MM.1S (cell line): ENCODE measurements at regions not wholly inside any gene's neighbourhood (a gene's known extent, or its start where the extent isn't known, plus 50 kb on each side); places are given as distances from the start of the nearest gene placed in this dataset.

Experiments
- DNase-seq: peaks from one replicate; pipeline ENCODE4 v3.0.0-alpha.2; 2015
- H2AFZ ChIP-seq: fragments of 300-600 bp; sonication (generic); 2 replicates; pipeline ENCODE4 v1.6.0; 2016; ENCODE audit warnings: antibody characterized with exemption, low read length
- H3F3A ChIP-seq: fragments of 300-600 bp; sonication (generic); 2 replicates; pipeline ENCODE4 v1.6.1; 2016; ENCODE audit warnings: mild to moderate bottlenecking, antibody characterized with exemption, low read length, moderate library complexity, mixed read lengths; ENCODE audit not compliant: insufficient read depth
- H3K27ac ChIP-seq: fragments of 300-600 bp; sonication (generic); 2 replicates; pipeline ENCODE4 v1.5.1; 2016; ENCODE audit warnings: mild to moderate bottlenecking, low read length
- H3K27me3 ChIP-seq: fragments of 300-600 bp; sonication (generic); replicated peaks from 2 replicates; pipeline ENCODE4 v1.6.0; 2016; ENCODE audit warnings: low read length; ENCODE audit not compliant: insufficient read depth
- H3K36me3 ChIP-seq: fragments of 300-600 bp; sonication (generic); replicated peaks from 2 replicates; pipeline ENCODE4 v1.6.1; 2016; ENCODE audit warnings: mild to moderate bottlenecking, low read length, mixed read lengths; ENCODE audit not compliant: insufficient read depth
- H3K4me1 ChIP-seq: fragments of 300-600 bp; sonication (generic); 2 replicates; pipeline ENCODE4 v1.6.1; 2016; ENCODE audit warnings: low read length, mixed read lengths
- H3K4me2 ChIP-seq: fragments of 300-600 bp; sonication (generic); 2 replicates; pipeline ENCODE4 v1.6.0; 2016; ENCODE audit warnings: low read depth, low read length
- H3K4me3 ChIP-seq: fragments of 300-600 bp; sonication (generic); 2 replicates; pipeline ENCODE4 v1.5.1; 2016; ENCODE audit warnings: low read length, mixed read lengths
- H3K79me2 ChIP-seq: fragments of 300-600 bp; sonication (generic); 2 replicates; pipeline ENCODE4 v1.6.1; 2016; ENCODE audit warnings: mixed run types, low read length, mixed read lengths
- H3K9ac ChIP-seq: fragments of 300-600 bp; sonication (generic); 2 replicates; pipeline ENCODE4 v1.6.1; 2016; ENCODE audit warnings: low read length, mixed read lengths
- H3K9me2 ChIP-seq: fragments of 300-600 bp; sonication (generic); replicated peaks from 2 replicates; pipeline ENCODE4 v1.6.1; 2016; ENCODE audit warnings: mild to moderate bottlenecking, low read length, mixed read lengths; ENCODE audit not compliant: insufficient read depth
- H3K9me3 ChIP-seq: fragments of 300-600 bp; sonication (generic); replicated peaks from 2 replicates; pipeline ENCODE4 v1.6.1; 2016; ENCODE audit warnings: mild to moderate bottlenecking, low read length, mixed read lengths; ENCODE audit not compliant: insufficient read depth
- H4K20me1 ChIP-seq: fragments of 300-600 bp; sonication (generic); 2 replicates; pipeline ENCODE4 v1.6.1; 2016; ENCODE audit warnings: mild to moderate bottlenecking, low read length, moderate library complexity, mixed read lengths; ENCODE audit not compliant: insufficient read depth
- CTCF ChIP-seq: fragments of 300-600 bp; sonication (generic); IDR thresholded peaks from 2 replicates; pipeline ENCODE4 v1.5.1; 2016; ENCODE audit warnings: antibody characterized with exemption, low read length, mixed read lengths
- EZH2 ChIP-seq: fragments of 300-600 bp; sonication (generic); optimal IDR thresholded peaks from 2 replicates; pipeline ENCODE3; 2017; ENCODE audit warnings: low read depth, mild to moderate bottlenecking, antibody characterized with exemption, low read length, mixed read lengths
- EZH2phosphoT487 ChIP-seq: fragments of 300-600 bp; sonication (generic); IDR thresholded peaks from 2 replicates; pipeline ENCODE4 v1.6.1; 2018; ENCODE audit warnings: antibody characterized with exemption, low read length

- H3K4me1 ChIP-seq = no peaks in the 10 kb centered on the region
- no peaks in the 10 kb centered on the region for H3K36me3 ChIP-seq
- H3K4me2 ChIP-seq = no peak overlapping the region
- no peaks in the 10 kb centered on the region for H3K9me2 ChIP-seq
- no peak for TF ChIP-seq CTCF
- TF ChIP-seq EZH2 = no peak
- no peaks in the 10 kb centered on the region for H3K79me2 ChIP-seq
- no peaks in the 10 kb centered on the region for H3F3A ChIP-seq
- H3K9ac ChIP-seq = no peak overlapping the region
- DNase-seq = no peak
- H3K4me3 ChIP-seq = no peak overlapping the region
- no peaks in the 10 kb centered on the region for H3K27me3 ChIP-seq
- no peak overlapping the region for H2AFZ ChIP-seq
- H4K20me1 ChIP-seq = no peaks in the 10 kb centered on the region
- H3K27ac ChIP-seq = no peak overlapping the region
- no peaks in the 10 kb centered on the region for H3K9me3 ChIP-seq
Measured at GRCh38 chrX:13208281-13208935, 111.4 kb downstream of the ATXN3L start.

GRCh38 chrX:13203271-13203670 lies 116.6 kb downstream of the ATXN3L start:
- no peaks in the 10 kb centered on the region for H4K20me1 ChIP-seq
- no peak overlapping the region for H3K4me3 ChIP-seq
- H3K9me2 ChIP-seq = no peaks in the 10 kb centered on the region
- no peaks in the 10 kb centered on the region for H3F3A ChIP-seq
- H3K4me2 ChIP-seq = no peak overlapping the region
- no peaks in the 10 kb centered on the region for H3K9me3 ChIP-seq
- H3K27ac ChIP-seq = no peak overlapping the region
- H3K9ac ChIP-seq = no peak overlapping the region
- H3K36me3 ChIP-seq = no peaks in the 10 kb centered on the region
- no peak overlapping the region for H2AFZ ChIP-seq
- DNase-seq = no peak
- TF ChIP-seq EZH2 = no peak
- TF ChIP-seq CTCF = no peak
- TF ChIP-seq EZH2phosphoT487 = no peak
- H3K27me3 ChIP-seq = no peaks in the 10 kb centered on the region
- H3K4me1 ChIP-seq = no peaks in the 10 kb centered on the region
- H3K79me2 ChIP-seq = no peaks in the 10 kb centered on the region

GRCh38 chrX:13201605-13202219 lies 118.1 kb downstream of the ATXN3L start:
- Histone ChIP-seq H3K4me2 (no peak overlapping the region), H3K79me2 (no peaks in the 10 kb centered on the region), H3K4me3 (no peak overlapping the region), H4K20me1 (no peaks in the 10 kb centered on the region), H3K9me3 (no peaks in the 10 kb centered on the region), H3K36me3 (no peaks in the 10 kb centered on the region), H3K27me3 (no peaks in the 10 kb centered on the region), H3K4me1 (no peaks in the 10 kb centered on the region), H3K9ac (no peak overlapping the region), H2AFZ (no peak overlapping the region), H3K27ac (no peak overlapping the region), H3F3A (no peaks in the 10 kb centered on the region), H3K9me2 (no peaks in the 10 kb centered on the region)
- TF ChIP-seq EZH2 = no peak
- no peak for TF ChIP-seq EZH2phosphoT487
- TF ChIP-seq CTCF = no peak
- DNase-seq = no peak
